H1 (cell line): ENCODE measurements at regions not wholly inside any gene's neighbourhood (a gene's known extent, or its start where the extent isn't known, plus 50 kb on each side); places are given as distances from the start of the nearest gene placed in this dataset.

ENCODE experiments used
- CTCF ChIA-PET: fragments of 300-600 bp; sonication (Branson Sonifier 250); formaldehyde crosslinking; loops from one replicate; lab custom pipeline; 2021; ENCODE audit not compliant: partially characterized antibody; lab: Charles Lee
- POLR2A ChIA-PET: fragments of 300-600 bp; sonication (Branson Sonifier 250); formaldehyde crosslinking; loops from one replicate; lab custom pipeline; 2021; ENCODE audit warnings: inconsistent platforms; ENCODE audit not compliant: partially characterized antibody; lab: Charles Lee
- DNase-seq, 2 experiments: peaks; one replicate each; pipeline versions ENCODE4 v3.0.0 to v3.0.0-alpha.2; 2010 to 2022; ENCODE audit warnings: low spot score in 2 of 2, low read depth in 1 of 2, mixed read lengths in 1 of 2
- FAIRE-seq: peaks from 2 replicates; lab custom pipeline; 2011; peaks lifted over from hg19 to GRCh38; lab: Jason Lieb, UNC
- H2AFZ ChIP-seq: 2 replicates; pipeline ENCODE4 v1.8.1; 2012; ENCODE audit warnings: low read length, inconsistent platforms
- H2AK5ac ChIP-seq: 2 replicates; pipeline ENCODE4 v1.6.1; 2013; ENCODE audit warnings: low read depth, low read length
- H2BK120ac ChIP-seq: replicated peaks from 2 replicates; pipeline ENCODE3; 2013; ENCODE audit warnings: low read depth, low read length, inconsistent platforms
- H2BK12ac ChIP-seq: 2 replicates; pipeline ENCODE4 v1.6.1; 2013; ENCODE audit warnings: low read depth, low read length
- H2BK15ac ChIP-seq: 2 replicates; pipeline ENCODE4 v1.6.1; 2013; ENCODE audit warnings: low read length
- H2BK20ac ChIP-seq: 2 replicates; pipeline ENCODE4 v1.6.1; 2013; ENCODE audit warnings: low read length
- H2BK5ac ChIP-seq: 2 replicates; pipeline ENCODE4 v1.6.1; 2013; ENCODE audit warnings: low read depth, low read length
- H3K14ac ChIP-seq: 2 replicates; pipeline ENCODE4 v1.6.1; 2013; ENCODE audit warnings: inconsistent platforms; ENCODE audit not compliant: insufficient read length
- H3K18ac ChIP-seq: 2 replicates; pipeline ENCODE4 v1.6.1; 2013; ENCODE audit warnings: low read length; ENCODE audit errors: extremely low read depth
- H3K23ac ChIP-seq: 2 replicates; pipeline ENCODE4 v1.6.1; 2013; ENCODE audit warnings: inconsistent platforms; ENCODE audit not compliant: insufficient read length
- H3K23me2 ChIP-seq: 2 replicates; pipeline ENCODE4 v1.6.1; 2013; ENCODE audit warnings: low read depth, low read length
- H3K27ac ChIP-seq: 2 replicates; pipeline ENCODE4 v1.6.1; 2011; ENCODE audit warnings: low read depth, low read length, inconsistent platforms
- H3K27me3 ChIP-seq, 4 experiments: replicated peaks in 1 of 4; 1 replicate in 1 of 4; 2 replicates in 3 of 4; pipeline versions ENCODE4 v1.6.1 to v1.8.1; 2011 to 2013; ENCODE audit warnings: low read length in 3 of 4, mild to moderate bottlenecking in 3 of 4, inconsistent platforms in 2 of 4, mixed read lengths in 2 of 4, moderate library complexity in 1 of 4; ENCODE audit not compliant: control insufficient read depth in 3 of 4, insufficient read depth in 3 of 4; ENCODE audit errors: extremely low read depth in 1 of 4
- H3K36me3 ChIP-seq, 4 experiments: 2 replicates each; pipeline versions ENCODE4 v1.6.1 to v1.8.1; 2011 to 2013; ENCODE audit warnings: mild to moderate bottlenecking in 4 of 4, low read length in 3 of 4, moderate library complexity in 2 of 4, control low read depth in 1 of 4, inconsistent platforms in 1 of 4; ENCODE audit not compliant: insufficient read depth in 4 of 4, control insufficient read depth in 2 of 4
- H3K4ac ChIP-seq: replicated peaks from 2 replicates; pipeline ENCODE3; 2013; ENCODE audit warnings: low read length, low read depth, mixed read lengths, inconsistent platforms; ENCODE audit not compliant: insufficient read length
- H3K4me1 ChIP-seq, 4 experiments: replicated peaks in 1 of 4; 1 replicate in 1 of 4; 2 replicates in 3 of 4; pipeline versions ENCODE4 v1.6.1 to v1.8.1; 2011 to 2013; ENCODE audit warnings: low read length in 3 of 4, inconsistent platforms in 2 of 4, mixed read lengths in 1 of 4; ENCODE audit not compliant: insufficient read depth in 4 of 4, control insufficient read depth in 3 of 4
- H3K4me2 ChIP-seq, 2 experiments: 2 replicates each; pipeline versions ENCODE4 v1.6.1 to v1.8.1; 2011 to 2013; ENCODE audit warnings: low read depth in 2 of 2, low read length in 2 of 2, control low read depth in 1 of 2, inconsistent platforms in 1 of 2, mild to moderate bottlenecking in 1 of 2; ENCODE audit not compliant: insufficient read depth in 1 of 2
- H3K4me3 ChIP-seq, 4 experiments: fragments of 200-600, 300-600 bp in 1 of 4; sonication (generic), shearing (Covaris generic), sonication (Bioruptor Twin) in 1 of 4; 2 replicates each; pipeline versions ENCODE4 v1.5.1 to v1.8.1; 2011 to 2016; ENCODE audit warnings: low read length in 4 of 4, low read depth in 3 of 4, control low read depth in 2 of 4, inconsistent platforms in 2 of 4, mild to moderate bottlenecking in 2 of 4, mixed read lengths in 1 of 4, moderate library complexity in 1 of 4; ENCODE audit not compliant: insufficient read depth in 2 of 4; ENCODE audit errors: extremely low read depth in 1 of 4
- H3K56ac ChIP-seq: replicated peaks from 2 replicates; pipeline ENCODE3; 2013; ENCODE audit warnings: low read depth, mild to moderate bottlenecking, mixed read lengths, low read length, inconsistent platforms; ENCODE audit not compliant: insufficient read length
- H3K79me1 ChIP-seq: 2 replicates; pipeline ENCODE4 v1.6.1; 2013; ENCODE audit warnings: low read depth, low read length, control low read depth
- H3K79me2 ChIP-seq, 2 experiments: 2 replicates each; pipeline versions ENCODE4 v1.6.1 to v1.8.1; 2012 to 2013; ENCODE audit warnings: low read length in 2 of 2, mild to moderate bottlenecking in 2 of 2, inconsistent platforms in 1 of 2; ENCODE audit not compliant: insufficient read depth in 2 of 2, control insufficient read depth in 1 of 2
- H3K9ac ChIP-seq, 4 experiments: replicated peaks in 1 of 4; 1 replicate in 1 of 4; 2 replicates in 3 of 4; pipeline versions ENCODE4 v1.6.1 to v1.8.1; 2011 to 2013; ENCODE audit warnings: low read depth in 3 of 4, low read length in 3 of 4, control low read depth in 2 of 4, mild to moderate bottlenecking in 2 of 4, moderate library complexity in 2 of 4, inconsistent platforms in 1 of 4; ENCODE audit errors: extremely low read depth in 1 of 4
- H3K9me3 ChIP-seq, 2 experiments: 2 replicates each; pipeline versions ENCODE4 v1.6.1 to v1.8.1; 2012 to 2013; ENCODE audit warnings: mild to moderate bottlenecking in 2 of 2, moderate library complexity in 2 of 2, control low read depth in 1 of 2, inconsistent platforms in 1 of 2, low read depth in 1 of 2, low read length in 1 of 2, mixed read lengths in 1 of 2; ENCODE audit not compliant: insufficient read depth in 2 of 2
- H4K20me1 ChIP-seq, 2 experiments: replicated peaks in 1 of 2; 2 replicates each; pipeline versions ENCODE3 to v1.8.1; 2011 to 2013; ENCODE audit warnings: inconsistent platforms in 2 of 2, low read length in 2 of 2, mild to moderate bottlenecking in 1 of 2; ENCODE audit not compliant: insufficient read depth in 2 of 2, control insufficient read depth in 1 of 2
- H4K5ac ChIP-seq: 2 replicates; pipeline ENCODE4 v1.6.1; 2013; ENCODE audit warnings: low read length, low read depth, mixed read lengths, inconsistent platforms; ENCODE audit not compliant: insufficient read length
- H4K8ac ChIP-seq: 2 replicates; pipeline ENCODE4 v1.8.0; 2013; ENCODE audit warnings: mild to moderate bottlenecking, moderate library complexity, low read length, inconsistent platforms; ENCODE audit not compliant: insufficient read depth; ENCODE audit errors: extremely low read depth
- H4K91ac ChIP-seq: replicated peaks from 2 replicates; pipeline ENCODE3; 2013; ENCODE audit warnings: low read length, mixed read lengths, inconsistent platforms; ENCODE audit not compliant: insufficient read length
- ATF3 ChIP-seq: IDR thresholded peaks from 2 replicates; pipeline ENCODE4 v1.6.1; 2011; ENCODE audit warnings: low read depth, mild to moderate bottlenecking, low read length; ENCODE audit not compliant: insufficient read depth
- CBX8 ChIP-seq: fragments of 300-800, 300-1000 bp; sonication (generic); IDR thresholded peaks from 2 replicates; pipeline ENCODE4 v1.7.1; 2016; ENCODE audit warnings: low read depth, low read length, borderline replicate concordance
- CEBPB ChIP-seq: IDR thresholded peaks from 2 replicates; pipeline ENCODE4 v1.6.1; 2012; ENCODE audit warnings: low read depth, low read length
- CTCF ChIP-seq, 3 experiments: IDR thresholded peaks; 1 replicate in 2 of 3; 2 replicates in 1 of 3; pipeline versions ENCODE4 v1.5.1 to v1.6.1; 2011; ENCODE audit warnings: low read length in 3 of 3, mild to moderate bottlenecking in 3 of 3, inconsistent platforms in 2 of 3, low read depth in 1 of 3, moderate library complexity in 1 of 3; ENCODE audit not compliant: insufficient read depth in 1 of 3; ENCODE audit errors: control extremely low read depth in 1 of 3
- HDAC6 ChIP-seq: IDR thresholded peaks from one replicate; pipeline ENCODE4 v1.7.1; 2012; ENCODE audit warnings: low read depth, mild to moderate bottlenecking, inconsistent platforms, low read length, moderate library complexity
- POU5F1 ChIP-seq: IDR thresholded peaks from 2 replicates; pipeline ENCODE4 v1.6.1; 2011; ENCODE audit warnings: low read depth, mild to moderate bottlenecking, low read length, moderate library complexity
- SP4 ChIP-seq: IDR thresholded peaks from 2 replicates; pipeline ENCODE4 v1.6.1; 2012; ENCODE audit warnings: low read length, inconsistent platforms
- SUZ12 ChIP-seq: fragments of 200-600 bp; sonication (generic); IDR thresholded peaks from 2 replicates; pipeline ENCODE4 v1.6.1; 2012; ENCODE audit warnings: mild to moderate bottlenecking, inconsistent platforms, low read length, moderate library complexity, mixed read lengths
- TEAD4 ChIP-seq: IDR thresholded peaks from 2 replicates; pipeline ENCODE4 v1.6.1; 2012; ENCODE audit warnings: low read depth, low read length, inconsistent platforms, mixed read lengths
- YY1 ChIP-seq: IDR thresholded peaks from 2 replicates; pipeline ENCODE4 v1.6.1; 2011; ENCODE audit warnings: low read depth, mild to moderate bottlenecking, low read length
- WGBS, 2 experiments: shearing (Covaris generic) in 1 of 2; methylation state at CpG; one replicate each; pipeline versions ENCODE4 v1.1.6 to v1.1.7; 2013 to 2015; ENCODE audit warnings: low lambda C conversion rate in 2 of 2, mixed read lengths in 2 of 2, inconsistent platforms in 1 of 2, low coverage in 1 of 2, missing lambda C conversion rate in 1 of 2; ENCODE audit not compliant: insufficient replicate concordance in 2 of 2, insufficient coverage in 1 of 2, insufficient read length in 1 of 2; ENCODE audit errors: extremely low coverage in 1 of 2, missing lambda C conversion rate in 1 of 2; 5-methylcytosine and 5-hydroxymethylcytosine counted together
- TF ChIP-seq, protein P1 (sequence below): IDR thresholded peaks from 2 replicates; pipeline ENCODE4 v1.6.1; 2012; ENCODE audit warnings: inconsistent platforms

GRCh38 chr4:180150818-180151217 lies 2092.4 kb upstream of the TENM3 start:
- H2AK5ac ChIP-seq, result no peak overlapping the region
- no peaks in the 10 kb centered on the region for H3K9me3 ChIP-seq
- no peak overlapping the region for H3K27ac ChIP-seq
- H4K8ac ChIP-seq, result no peak overlapping the region
- no peak overlapping the region for H4K91ac ChIP-seq
- FAIRE-seq (no peak), DNase-seq (no peak)
- no peaks in the 10 kb centered on the region; the same call in 1 of the 2 replicates for H3K23me2 ChIP-seq
- H3K79me1 ChIP-seq, result no peaks in the 10 kb centered on the region
- H3K18ac ChIP-seq, result no peak overlapping the region
- CTCF ChIA-PET, result interaction anchor here (0.9 to 1.5 kb wide), 4 partner anchors 40 to 94 kb away, joined by 3 to 4 read pairs (median 3); no protein-coding TSS in a partner anchor
- no peaks in the 10 kb centered on the region for H4K20me1 ChIP-seq
- no peak overlapping the region for H3K56ac ChIP-seq
- POLR2A ChIA-PET, result no interaction called here
- H2BK120ac ChIP-seq, result no peak overlapping the region
- H3K23ac ChIP-seq, result no peak overlapping the region
- H3K27me3 ChIP-seq, result no peaks in the 10 kb centered on the region
- H2BK5ac ChIP-seq, result no peak overlapping the region
- no peak overlapping the region for H3K14ac ChIP-seq
- no peak overlapping the region for H2BK12ac ChIP-seq
- H3K4ac ChIP-seq, result no peak overlapping the region
- H3K9ac ChIP-seq, result no peak overlapping the region
- H3K4me1 ChIP-seq, result no peaks in the 10 kb centered on the region
- H2BK15ac ChIP-seq, result no peak overlapping the region
- H3K36me3 ChIP-seq, result no peaks in the 10 kb centered on the region
- WGBS, 2 experiments, result 42% methylated on average over 3 of the region's 3 CpGs; no CpG with 5 or more reads in 1 of the 2 experiments
- H3K79me2 ChIP-seq, result no peaks in the 10 kb centered on the region
- H3K4me3 ChIP-seq, result no peak overlapping the region
- H3K4me2 ChIP-seq, result no peak overlapping the region
- H2AFZ ChIP-seq, result no peak overlapping the region
- H2BK20ac ChIP-seq, result no peak overlapping the region
- H4K5ac ChIP-seq, result no peak overlapping the region
- TF ChIP-seq CTCF (IDR thresholded peaks at IDR 0.05; ENCODE audit: control extremely low read depth in 1 of 3, insufficient read depth in 1 of 3, low read depth in 1 of 3, low read length in 3 of 3), result peak in 1 of 3 experiments; percentile 26; a peak in 2 of 4 replicates
- peak; percentile 46; the same call in 1 of the 2 replicates for TF ChIP-seq CEBPB
- TF ChIP-seq HDAC6, result no peak
- TF ChIP-seq TEAD4, result no peak
- TF ChIP-seq POU5F1, result no peak
- no peak for TF ChIP-seq ATF3
- TF ChIP-seq, protein P1, sequence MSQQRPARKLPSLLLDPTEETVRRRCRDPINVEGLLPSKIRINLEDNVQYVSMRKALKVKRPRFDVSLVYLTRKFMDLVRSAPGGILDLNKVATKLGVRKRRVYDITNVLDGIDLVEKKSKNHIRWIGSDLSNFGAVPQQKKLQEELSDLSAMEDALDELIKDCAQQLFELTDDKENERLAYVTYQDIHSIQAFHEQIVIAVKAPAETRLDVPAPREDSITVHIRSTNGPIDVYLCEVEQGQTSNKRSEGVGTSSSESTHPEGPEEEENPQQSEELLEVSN, result no peak
- no peak for TF ChIP-seq SUZ12
- TF ChIP-seq SP4, result no peak
- TF ChIP-seq YY1, result no peak
- TF ChIP-seq CBX8, result no peak
